ENCODE measurements at regions not wholly inside any gene's neighbourhood (a gene's known extent, or its start where the extent isn't known, plus 50 kb on each side); places are given as distances from the start of the nearest gene placed in this dataset.

GRCh38 chr15:93987068-93987467, 244.3 kb upstream of the MCTP2 start:
- TF ChIP-seq CTCF (IDR thresholded peaks at IDR 0.05 in 8 of 11, conservative IDR thresholded peaks at IDR 0.05 in 3 of 11) (no peak), POLR2A (IDR thresholded peaks at IDR 0.05) (no peak), POLR2AphosphoS5 (IDR thresholded peaks at IDR 0.05) (no peak)
- DNase-seq: no peak
- Histone ChIP-seq H3K27me3 (replicated peaks in 1 of 7) (no peaks in the 10 kb centered on the region), H3K27ac (no peak overlapping the region), H3K4me1 (peaks cover 0 to 5% (median 0%) of the 10 kb centered on the region in 6 donors), H3K9me3 (no peaks in the 10 kb centered on the region), H3K4me3 (no peak overlapping the region), H3K36me3 (no peaks in the 10 kb centered on the region)
- 27 to 41% (median 30%) methylated on average over 5 of the region's 5 CpGs for WGBS, 5 donors
- intact Hi-C loops (cut with DNase I; ENCODE audit: low total_unique reads): no loop called here

GRCh38 chr15:93986400-93986984, 244.9 kb upstream of the MCTP2 start:
- Histone ChIP-seq H3K4me1 (peaks cover 0 to 5% (median 0%) of the 10 kb centered on the region in 6 donors), H3K9me3 (no peaks in the 10 kb centered on the region), H3K27ac (no peak overlapping the region), H3K27me3 (replicated peaks in 1 of 7) (no peaks in the 10 kb centered on the region), H3K36me3 (no peaks in the 10 kb centered on the region), H3K4me3 (no peak overlapping the region)
- DNase-seq: no peak
- intact Hi-C loops (cut with DNase I; ENCODE audit: low total_unique reads): no loop called here
- TF ChIP-seq POLR2A (IDR thresholded peaks at IDR 0.05): no peak
- no peak for TF ChIP-seq CTCF (IDR thresholded peaks at IDR 0.05 in 8 of 11, conservative IDR thresholded peaks at IDR 0.05 in 3 of 11)
- TF ChIP-seq POLR2AphosphoS5 (IDR thresholded peaks at IDR 0.05): no peak
- 50 to 58% (median 52%) methylated on average over 3 of the region's 3 CpGs for WGBS, 5 donors

- 19 to 54% (median 39%) methylated on average over 5 of the region's 5 CpGs for WGBS, 5 donors
- Histone ChIP-seq H3K9me3 (no peaks in the 10 kb centered on the region), H3K27ac (no peak overlapping the region), H3K4me1 (peaks cover 0 to 5% (median 0%) of the 10 kb centered on the region in 6 donors), H3K27me3 (replicated peaks in 1 of 7) (no peaks in the 10 kb centered on the region), H3K4me3 (no peak overlapping the region), H3K36me3 (no peaks in the 10 kb centered on the region)
- no peak for DNase-seq
- intact Hi-C loops (cut with DNase I; ENCODE audit: low total_unique reads): no loop called here
- TF ChIP-seq CTCF (IDR thresholded peaks at IDR 0.05 in 8 of 11, conservative IDR thresholded peaks at IDR 0.05 in 3 of 11) (no peak), POLR2AphosphoS5 (IDR thresholded peaks at IDR 0.05) (no peak), POLR2A (IDR thresholded peaks at IDR 0.05) (no peak)
These were observed 245.4 kb upstream of the MCTP2 start for GRCh38 chr15:93985925-93986324.

GRCh38 chr15:93985176-93985575, 246.2 kb upstream of the MCTP2 start:
- no peak for DNase-seq
- no peaks in the 10 kb centered on the region for H3K27me3 ChIP-seq (replicated peaks in 1 of 7)
- no peaks in the 10 kb centered on the region for H3K9me3 ChIP-seq
- H3K27ac ChIP-seq: no peak overlapping the region
- intact Hi-C loops (cut with DNase I; ENCODE audit: low total_unique reads): no loop called here
- no peak overlapping the region for H3K4me3 ChIP-seq
- peaks cover 0 to 5% (median 0%) of the 10 kb centered on the region in 6 donors for H3K4me1 ChIP-seq
- TF ChIP-seq CTCF (IDR thresholded peaks at IDR 0.05 in 8 of 11, conservative IDR thresholded peaks at IDR 0.05 in 3 of 11): no peak
- no peak for TF ChIP-seq POLR2A (IDR thresholded peaks at IDR 0.05)
- no peak for TF ChIP-seq POLR2AphosphoS5 (IDR thresholded peaks at IDR 0.05)
- H3K36me3 ChIP-seq: no peaks in the 10 kb centered on the region
- 54 to 66% (median 61%) methylated on average over 5 of the region's 5 CpGs for WGBS, 5 donors

Measured in spleen (tissue), 11 donors.